ENCODE measurements at regions not wholly inside any gene's neighbourhood (a gene's known extent, or its start where the extent isn't known, plus 50 kb on each side); places are given as distances from the start of the nearest gene placed in this dataset.

DNA sequence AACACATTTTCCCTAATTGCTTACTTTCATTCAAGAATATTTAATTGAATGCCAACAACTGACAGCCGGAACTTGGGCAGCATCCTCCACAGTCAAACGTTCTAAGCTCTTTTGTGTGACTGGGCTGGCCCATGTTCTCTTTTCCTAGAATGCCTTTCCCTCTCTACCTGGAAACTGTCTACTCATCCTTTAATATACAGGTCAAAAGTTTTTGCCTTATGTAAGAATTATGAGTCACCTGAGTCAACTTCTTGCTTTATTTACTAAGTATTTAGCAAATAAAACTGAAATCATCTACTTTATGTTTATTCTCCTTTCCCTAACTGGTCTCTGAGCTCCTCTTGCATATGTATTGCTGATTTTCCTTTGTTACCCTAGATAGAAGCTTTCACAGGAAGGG lies 172.2 kb downstream of the CHRM3 start:
- TF ChIP-seq EZH2 (IDR thresholded peaks at IDR 0.05) = no peak
- TF ChIP-seq CTCF (IDR thresholded peaks at IDR 0.05) = no peak
